ENCODE measurements at regions not wholly inside any gene's neighbourhood (a gene's known extent, or its start where the extent isn't known, plus 50 kb on each side); places are given as distances from the start of the nearest gene placed in this dataset.

DNA sequence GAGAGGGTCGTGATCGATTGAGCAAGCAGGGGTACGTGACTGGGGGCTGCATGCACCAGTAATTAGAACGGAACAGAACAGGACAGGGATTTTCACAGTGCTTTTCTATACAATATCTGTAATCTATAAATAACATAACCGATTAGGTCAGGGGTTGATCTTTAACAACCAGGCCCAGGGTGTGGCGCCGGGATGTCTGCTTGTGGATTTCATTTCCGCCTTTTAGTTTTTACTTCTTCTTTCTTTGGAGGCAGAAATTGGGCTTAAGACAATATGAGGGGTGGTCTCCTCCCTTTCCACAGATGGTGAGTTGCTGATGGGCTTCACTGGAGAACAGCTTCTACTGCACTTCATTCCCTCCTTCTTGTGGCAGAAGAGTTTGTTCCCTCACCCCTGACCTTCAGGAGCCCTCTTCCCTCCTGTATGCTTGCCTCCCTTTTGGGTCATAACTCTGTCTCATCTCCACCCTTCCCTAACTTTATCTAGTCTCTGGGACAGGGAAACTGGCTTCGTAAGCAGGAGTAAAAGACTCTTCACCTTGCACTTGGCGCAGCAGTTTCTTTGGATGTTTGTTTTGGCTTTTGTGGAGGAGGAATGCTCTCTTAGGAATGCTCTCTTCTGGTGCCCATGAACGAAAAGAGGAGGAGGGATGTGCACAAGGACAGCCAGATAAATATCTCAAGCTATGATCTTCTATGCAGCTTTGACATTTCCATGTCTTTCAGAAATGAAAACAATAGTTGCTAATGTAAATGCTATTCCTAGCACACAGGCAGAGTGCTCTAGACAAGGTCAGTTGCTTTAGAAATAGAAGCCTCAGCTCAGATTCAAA is 139.8 kb upstream of the RPS23 start:
- DNase-seq = no peak

DNA sequence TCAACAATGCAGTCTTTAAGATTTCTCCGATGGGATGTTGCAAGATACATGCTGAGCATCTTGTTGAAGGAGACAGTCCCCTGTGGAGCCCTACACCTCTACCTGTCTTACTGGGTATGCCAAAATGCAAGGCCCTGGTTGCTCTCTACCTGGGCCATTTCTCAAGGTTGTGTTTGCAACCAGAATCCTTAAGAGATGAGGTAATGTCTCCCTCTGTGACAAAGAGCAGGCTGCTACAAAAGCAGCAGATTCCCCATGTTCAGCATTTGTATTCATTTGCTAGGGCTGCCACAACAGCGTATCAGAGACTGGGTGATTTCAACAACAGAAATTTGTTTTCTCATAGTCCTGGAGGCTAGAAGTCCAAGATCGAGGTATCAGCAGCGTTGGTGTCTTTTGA is 138.4 kb upstream of the RPS23 start:
- no peak for DNase-seq

DNA sequence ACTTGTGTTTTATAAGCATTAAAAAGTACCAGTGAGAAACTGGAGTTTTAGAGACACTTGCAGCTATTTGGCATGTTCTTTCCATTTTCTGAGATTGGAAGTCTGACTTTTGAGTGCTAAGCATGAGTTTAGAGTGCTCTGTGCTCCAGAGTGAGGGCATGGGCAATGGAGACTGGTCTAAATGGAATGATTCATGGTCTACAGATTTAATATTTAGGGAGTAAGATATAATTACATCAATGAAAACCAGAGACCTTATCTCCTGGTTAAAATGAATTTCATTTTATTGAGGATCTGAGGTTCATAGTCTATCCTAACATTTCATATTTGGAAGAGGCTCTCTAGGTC is 135.9 kb upstream of the RPS23 start:
- DNase-seq = no peak

DNA sequence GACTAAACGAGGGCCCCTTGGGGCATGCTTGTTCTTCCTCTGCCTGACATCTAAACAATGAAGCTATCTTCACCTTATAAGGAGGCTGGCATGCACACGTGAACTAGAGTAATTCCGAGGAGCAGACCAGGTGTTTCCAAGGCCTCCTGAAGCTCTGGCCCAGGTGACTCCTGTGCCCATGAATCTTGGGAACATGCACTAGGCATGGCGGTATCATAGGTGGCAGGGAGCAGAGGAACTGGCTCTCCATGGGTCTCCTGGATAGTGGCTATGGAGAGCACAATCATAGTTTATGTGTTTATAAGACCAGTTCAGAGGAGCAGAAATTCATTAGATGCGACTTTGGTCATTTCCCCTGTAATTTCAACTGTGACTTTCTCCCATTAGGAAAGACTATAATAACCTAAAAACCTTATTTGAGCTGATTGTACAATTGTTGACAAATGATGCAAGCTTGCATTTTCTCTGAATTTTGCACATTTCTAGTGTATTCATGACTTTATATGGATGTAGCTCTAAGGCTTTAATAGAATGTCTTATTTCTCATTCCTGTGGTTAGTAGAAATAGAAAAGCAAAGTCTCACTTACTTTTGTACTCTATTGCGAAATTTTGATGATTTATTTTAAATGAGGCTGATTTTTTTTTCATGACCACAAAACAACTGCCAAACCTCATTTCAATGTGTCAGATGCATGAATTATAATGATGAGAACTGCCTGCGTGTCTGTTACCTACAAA is 135.3 kb upstream of the RPS23 start:
- no peak for DNase-seq

DNA sequence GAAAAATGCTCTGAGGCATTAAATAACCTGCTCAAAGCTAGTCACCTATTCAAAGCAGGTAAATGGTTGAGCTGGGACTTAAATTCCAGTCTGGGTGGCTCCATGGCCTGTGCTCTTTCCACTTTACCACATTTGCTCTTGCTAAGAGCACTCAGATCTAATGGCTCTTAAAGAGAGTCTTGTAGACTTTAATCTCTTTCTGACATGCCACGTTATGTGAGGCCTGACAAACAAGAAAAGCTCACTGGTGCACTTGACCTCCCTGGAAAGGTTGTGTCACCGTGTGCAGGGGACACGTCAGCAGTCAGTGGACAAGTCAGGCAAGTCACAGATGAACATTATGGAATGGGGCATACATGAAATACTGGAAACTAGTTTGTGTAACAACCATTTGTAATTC is 129.9 kb upstream of the RPS23 start:
- DNase-seq = no peak

DNA sequence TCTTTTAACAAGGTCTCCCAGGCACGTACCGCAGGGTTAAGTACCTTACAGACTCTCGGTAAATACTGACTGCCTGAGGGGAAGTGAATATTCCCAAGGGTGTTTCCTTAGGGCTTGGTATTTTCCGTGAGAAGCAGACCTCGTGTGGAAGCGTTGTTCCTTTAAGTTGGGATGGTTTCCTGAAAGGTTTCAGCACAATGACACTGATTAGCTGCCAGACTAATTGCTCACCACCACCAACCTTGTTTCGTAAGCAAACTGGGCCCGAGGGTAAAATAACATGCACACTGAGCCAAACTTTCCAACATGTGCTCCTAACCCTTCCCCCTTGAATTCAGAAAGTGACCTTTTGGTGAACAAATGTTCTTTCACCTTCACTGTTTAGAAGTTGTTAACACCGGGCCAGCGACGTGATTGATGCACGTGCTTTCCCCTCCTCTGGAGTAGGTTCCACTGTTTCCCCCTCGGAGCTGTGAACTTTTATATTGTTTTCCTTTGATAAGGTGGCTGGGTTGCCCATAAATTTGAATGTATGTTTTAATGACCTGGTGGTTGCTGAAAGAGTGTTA is 128.1 kb upstream of the RPS23 start:
- DNase-seq = no peak

DNA sequence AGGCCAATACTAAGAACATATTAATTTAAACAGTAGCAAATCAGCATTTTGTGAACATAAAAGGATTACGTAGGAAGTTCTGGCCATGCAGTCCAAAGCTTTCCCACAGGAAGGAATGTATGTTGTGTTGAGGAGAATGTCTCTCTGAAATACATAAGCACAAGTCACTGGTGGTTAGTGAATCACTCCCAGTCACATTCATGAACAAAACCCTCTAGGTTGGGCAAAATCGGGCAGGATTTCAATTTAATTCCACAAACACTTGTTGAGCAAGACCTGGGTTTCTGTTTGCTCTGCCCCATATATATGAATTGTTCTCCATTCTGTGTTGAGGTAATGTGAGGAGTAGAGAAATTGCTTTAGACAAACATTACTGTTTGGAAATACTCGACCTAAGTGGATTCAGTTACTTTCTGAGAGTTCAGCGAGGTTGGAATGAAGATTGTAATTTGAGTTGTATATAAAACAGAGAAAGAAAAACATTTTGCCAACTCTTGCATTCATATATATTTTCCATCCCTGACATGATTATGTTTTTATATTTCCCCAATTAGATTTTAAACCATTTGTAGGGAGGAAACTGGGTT is 127.6 kb upstream of the RPS23 start:
- no peak for DNase-seq

DNA sequence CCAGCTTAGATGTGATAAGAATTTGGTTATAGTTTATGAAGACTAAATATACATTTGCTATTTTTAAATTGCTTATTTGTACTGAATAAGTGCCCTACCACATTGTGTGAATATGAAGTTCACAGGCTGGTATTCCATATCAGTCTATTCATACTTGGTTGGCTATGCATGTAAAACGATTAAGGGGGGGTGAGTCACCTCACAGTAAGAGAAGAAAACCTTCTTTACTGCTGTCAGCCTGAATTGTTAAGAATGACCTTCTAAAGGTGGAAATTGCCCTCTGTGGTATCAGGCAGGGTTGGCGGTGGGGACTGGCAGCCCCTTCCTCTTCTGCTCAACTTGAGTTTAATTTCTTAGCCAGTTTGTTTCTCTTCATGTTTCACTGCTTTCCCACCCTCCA is 127.0 kb upstream of the RPS23 start:
- DNase-seq = no peak

DNA sequence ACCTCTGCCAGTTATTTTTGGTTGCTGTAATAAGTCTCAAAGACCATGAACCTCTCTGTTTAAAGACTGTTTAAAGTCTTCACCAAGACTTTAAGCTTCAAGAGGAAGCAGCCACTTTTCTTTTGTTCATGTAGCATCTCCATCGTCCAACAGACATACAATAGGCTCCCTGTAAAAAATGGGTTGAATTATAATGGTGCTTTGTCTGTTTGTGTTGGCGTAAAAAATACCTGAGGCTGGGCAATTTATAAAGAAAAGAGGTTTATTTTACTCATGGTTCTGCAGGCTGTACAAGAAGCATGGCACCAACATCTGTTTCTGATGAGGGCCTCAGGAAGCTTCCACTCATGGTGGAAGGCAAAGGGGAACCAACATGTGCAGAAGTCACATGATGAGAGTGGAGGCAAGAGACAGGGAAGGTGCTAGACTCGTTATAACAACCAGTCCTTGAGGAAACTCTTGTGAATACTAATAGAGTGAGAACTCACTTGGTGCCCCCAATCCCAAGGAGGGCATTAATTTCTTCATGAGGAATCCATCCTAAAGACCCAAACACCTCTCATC is 126.3 kb upstream of the RPS23 start:
- no peak for DNase-seq

DNA sequence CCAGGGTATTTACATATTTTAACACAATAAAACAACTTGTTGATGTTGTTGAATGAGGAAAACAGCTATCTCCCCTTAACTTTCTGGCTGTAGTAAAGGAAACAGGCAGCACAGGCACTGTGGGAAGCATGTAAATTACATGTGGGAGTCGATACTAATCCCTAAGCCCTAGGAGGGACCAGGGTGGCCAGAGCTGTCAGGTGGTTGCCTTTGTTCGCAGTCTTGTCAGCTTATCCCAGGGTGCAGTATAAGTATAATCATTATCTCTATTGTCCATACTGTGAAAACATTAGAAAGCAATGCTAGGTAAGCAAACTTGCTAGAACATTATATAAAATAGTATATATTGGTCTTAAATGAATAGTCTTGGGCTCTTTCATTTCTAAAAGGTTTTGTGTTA is 125.6 kb upstream of the RPS23 start:
- DNase-seq = no peak

DNA sequence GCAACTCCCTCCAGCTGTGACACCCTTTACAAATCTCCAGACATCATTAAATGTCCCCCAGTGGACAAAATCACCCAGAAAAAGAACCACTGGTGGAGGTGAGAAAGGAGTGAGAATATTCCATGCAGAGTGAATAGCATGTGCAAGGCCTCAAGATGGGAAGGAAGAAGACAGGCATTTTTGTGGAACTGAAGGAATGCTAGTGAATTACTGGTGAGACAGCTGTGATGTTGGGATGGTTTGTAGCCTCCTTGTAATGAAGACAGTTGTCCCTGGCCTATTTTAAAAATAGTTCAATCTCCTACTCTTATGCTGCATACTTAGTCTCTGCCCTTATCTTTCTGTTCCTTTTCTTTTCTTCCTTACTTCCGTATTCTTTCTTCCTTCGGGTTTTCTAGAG is 124.9 kb upstream of the RPS23 start:
- no peak for DNase-seq

DNA sequence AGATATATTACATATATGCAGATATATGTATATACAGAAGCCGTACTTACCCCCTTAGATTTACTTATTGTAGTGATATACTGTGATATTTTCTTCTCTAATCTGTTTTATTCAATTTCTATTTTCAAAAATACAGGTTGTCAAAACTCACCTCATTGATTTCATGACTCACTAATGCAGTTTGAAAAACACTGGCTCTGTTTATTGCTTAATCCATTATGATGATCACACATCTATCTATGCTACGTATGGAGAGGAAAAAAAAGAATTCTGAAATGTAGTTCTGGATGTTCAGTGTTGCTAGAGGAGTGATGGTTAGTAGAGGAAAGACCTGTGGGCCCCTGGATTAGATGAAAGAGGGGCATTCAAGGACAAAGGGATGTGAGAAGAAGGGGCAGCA is 121.0 kb upstream of the RPS23 start:
- no peak for DNase-seq

DNA sequence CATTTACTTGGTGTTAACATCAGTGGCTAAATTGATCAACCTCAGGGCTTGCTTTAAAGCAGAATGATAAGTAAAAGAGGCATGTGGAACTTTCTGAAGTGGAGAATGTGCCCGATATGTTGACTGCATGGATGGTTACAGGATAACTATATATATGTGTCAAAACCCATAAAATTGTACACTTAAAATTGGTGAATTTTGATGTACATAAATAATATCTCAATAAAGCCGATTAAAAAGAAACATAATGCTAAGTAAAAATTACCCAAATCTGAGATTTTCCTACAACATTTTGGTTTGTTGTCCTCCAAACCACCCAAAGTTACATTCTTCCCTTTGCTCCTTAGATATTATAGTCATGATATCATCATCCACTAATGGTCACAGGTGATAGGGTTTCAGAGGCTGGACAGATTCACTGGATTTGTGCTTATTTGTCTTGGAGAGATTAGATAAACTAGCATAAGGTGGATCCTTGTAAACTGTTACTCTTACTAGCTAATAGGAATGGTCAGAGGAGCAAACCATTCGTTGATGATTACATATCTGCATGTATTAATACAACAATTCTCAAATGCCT is 119.7 kb upstream of the RPS23 start:
- no peak for DNase-seq

DNA sequence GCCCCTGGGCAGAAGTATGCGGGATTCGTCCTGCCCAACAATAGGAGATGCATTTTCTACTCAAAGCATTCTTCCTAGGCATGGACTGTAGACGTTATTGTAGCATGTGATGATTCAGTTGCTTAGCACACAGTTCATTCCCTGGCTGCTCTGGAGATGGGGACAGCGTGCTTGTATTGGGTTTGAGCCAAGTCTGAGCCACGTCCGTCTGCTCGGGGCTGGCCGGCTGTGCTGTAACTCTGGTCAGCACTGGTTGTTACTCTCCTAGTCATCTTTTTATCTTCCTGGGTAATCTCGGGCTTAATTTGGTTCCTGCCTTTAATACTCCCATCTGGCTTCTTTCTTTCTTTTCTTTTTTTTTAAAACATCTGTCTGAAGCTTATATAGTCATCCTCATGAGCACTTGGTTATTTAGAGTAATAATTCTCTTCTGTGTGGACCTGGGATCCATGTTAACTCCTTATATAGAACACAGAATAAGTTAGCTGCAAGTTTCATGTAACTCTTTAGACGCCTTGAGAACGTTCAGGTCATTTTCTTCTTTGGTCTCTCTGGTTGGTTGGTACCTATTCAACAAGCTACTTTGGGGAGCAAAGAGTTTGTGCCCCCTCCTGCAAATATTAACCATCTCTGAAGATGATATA is 118.8 kb upstream of the RPS23 start:
- DNase-seq = peak; percentile 48 to 84

DNA sequence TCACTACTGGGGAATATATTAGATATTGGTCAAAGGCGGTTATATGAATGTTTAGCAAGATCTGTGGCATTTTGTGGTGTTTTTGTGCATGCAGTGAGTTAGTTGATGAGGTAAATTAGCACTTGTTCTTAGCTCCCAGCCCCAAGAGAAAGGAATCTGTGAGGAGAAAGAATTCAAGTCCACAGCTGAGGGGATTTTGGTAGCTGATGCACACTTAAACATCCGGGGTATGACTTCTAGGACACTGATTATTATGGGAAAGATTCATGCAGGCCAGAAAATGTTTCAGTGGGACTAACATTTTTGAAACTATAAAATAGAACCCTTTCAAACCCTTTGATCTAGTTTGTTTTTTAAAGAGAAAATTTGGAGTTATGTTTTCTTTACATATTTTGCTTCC is 118.2 kb upstream of the RPS23 start:
- DNase-seq = no peak

DNA sequence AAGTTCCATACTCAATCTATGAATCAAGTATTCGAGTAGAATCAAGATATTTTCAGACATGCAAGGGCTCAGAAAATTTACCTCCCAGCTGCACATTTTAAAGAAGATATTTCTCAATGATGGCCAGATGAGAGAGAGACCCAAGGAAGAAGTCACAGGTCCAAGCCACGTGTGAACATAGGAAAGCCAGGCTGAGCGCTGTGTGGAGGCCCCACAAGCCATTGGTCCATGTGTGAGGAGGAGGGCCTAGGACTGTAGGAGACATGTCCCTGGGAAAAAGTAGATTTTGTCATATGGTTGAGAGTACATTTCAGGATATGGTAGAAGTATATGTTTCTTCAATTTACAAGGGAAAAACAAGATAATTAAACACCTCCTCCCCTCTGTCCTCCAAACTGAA is 115.8 kb upstream of the RPS23 start:
- DNase-seq = no peak

DNA sequence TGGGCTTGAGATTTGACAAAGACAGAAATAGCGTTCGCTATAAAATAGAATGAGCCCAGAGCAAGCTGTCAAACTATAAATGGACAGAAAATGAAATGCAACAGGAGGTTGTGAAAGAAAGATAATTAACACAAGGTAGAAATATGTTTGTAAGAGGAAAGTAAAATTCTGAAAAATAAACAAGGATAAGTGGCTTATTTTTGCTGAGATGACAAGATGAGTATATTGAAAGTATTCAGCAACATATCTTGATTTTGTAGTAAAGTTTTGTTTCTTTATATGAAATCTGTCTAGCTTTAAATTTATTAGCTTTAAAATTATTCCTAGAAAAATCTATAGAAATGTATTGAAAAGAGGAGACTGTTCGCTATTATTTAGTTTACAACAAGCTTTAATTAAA is 111.9 kb upstream of the RPS23 start:
- DNase-seq = no peak

DNA sequence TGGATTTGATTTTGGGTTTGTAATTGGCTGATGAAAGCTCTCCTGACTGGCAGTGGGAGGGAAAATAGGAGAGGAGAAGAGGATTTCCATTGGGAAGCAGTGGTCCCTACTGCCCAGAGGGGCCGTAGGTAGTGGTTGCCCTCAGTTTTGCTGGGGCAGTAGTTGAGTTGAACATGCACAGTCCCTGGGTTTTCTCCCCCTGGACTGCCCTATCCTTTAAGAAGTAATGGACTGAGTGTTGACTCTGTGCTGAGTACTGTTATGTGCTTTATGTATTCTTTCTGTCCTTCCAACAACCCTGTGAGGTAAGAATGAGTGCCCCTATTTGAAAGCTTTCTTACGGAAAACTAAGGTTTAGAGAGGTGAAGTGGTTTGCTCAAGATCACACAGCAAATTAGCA is 111.2 kb upstream of the RPS23 start:
- DNase-seq = no peak

DNA sequence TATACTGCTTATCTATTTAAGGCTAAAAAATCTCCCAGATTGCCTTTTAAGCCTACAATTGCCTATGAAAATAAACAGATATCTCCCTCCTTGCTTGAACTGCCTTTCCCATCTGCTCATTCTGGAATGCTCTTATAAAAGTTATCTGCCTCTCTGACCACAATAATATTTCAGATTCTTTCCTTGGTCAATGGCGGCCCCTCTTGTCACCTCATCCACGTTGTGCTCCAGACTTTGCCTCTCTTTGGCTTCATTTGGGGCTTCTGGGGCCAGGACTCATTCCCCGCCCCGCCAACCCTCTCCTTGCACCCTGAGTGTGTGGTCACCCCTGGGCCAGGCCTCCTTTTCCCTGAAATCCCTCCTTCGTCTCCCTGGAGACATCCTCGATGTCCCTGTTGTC is 110.0 kb upstream of the RPS23 start:
- DNase-seq = no peak

DNA sequence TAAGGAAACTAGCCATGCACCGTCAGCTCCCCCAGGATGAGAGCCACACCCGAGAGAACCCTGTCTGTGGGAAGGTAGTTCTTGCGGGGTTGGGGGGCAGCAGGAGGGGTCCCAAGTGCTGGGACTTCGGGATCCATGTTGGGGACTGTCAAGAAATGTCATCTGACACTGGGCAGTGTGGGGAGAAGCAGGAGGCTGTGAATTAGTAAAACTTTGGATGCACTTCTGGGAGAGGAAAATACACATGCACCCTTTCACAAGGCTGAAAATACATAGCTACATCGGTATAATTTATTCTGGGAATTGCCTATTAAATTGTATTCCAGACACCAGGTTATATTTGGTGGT is 109.6 kb upstream of the RPS23 start:
- no peak for DNase-seq

DNA sequence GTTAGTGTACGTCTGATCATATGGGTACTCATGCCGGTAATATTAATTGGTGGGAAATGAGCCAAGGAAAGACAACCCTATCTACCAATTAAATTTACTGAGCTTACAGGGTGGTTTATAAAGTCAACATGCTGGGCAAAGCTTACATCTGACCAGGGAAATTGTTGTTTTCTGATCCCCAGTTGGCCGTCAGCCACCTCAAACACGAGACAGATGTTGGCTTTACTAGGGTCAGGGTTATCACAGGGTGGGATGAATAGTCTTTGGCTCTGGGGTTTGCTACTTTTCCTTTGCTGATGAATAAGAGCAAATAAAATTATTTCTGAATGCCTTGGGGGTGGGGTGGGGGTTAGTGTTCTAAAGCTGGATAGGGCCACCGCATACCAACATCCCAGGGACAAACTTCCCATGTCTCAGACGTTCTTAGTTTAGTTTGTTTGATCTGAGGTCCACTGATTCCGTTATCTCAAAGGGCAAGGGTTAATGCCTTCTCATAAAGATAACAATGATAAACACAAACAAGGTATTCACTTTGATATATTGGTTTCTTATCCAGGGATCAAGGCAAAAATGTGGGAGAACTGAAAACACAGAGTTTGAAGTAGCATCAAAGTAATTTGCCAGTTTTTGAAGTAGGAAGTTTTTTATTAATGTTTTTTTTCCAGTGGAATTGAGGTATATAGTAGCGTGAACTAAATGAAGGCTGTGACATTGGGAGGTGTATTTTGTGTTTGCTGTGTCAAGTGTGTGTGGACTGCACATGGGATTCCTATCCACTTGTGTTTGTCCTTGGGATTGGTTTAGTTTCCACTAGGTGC is 109.1 kb upstream of the RPS23 start:
- peak; percentile 1 to 23 for DNase-seq

DNA sequence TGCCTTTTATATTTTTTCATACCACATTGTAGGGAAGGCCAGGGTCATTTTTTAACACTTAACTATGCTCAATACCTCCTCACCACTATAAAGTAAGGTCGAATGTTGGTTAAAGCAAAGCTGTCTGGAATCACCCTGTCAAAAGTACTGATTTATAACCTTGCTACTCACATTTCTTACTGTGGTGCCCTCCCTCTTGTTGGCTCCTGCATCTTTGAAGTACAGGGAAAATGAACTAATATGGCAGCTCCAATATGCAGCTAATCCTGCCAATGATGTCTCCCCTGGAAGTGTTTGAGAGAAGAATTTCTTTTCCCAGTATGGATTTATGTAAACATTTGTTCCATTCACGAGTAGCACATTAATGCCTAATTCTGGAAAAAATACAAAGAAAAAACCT is 108.4 kb upstream of the RPS23 start:
- DNase-seq = no peak

Data from NCI-H524 (cell line).